H1 (cell line): ENCODE measurements at regions not wholly inside any gene's neighbourhood (a gene's known extent, or its start where the extent isn't known, plus 50 kb on each side); places are given as distances from the start of the nearest gene placed in this dataset.

Experiments
- CTCF ChIA-PET: fragments of 300-600 bp; sonication (Branson Sonifier 250); formaldehyde crosslinking; loops from one replicate; lab custom pipeline; 2021; ENCODE audit not compliant: partially characterized antibody; lab: Charles Lee
- POLR2A ChIA-PET: fragments of 300-600 bp; sonication (Branson Sonifier 250); formaldehyde crosslinking; loops from one replicate; lab custom pipeline; 2021; ENCODE audit warnings: inconsistent platforms; ENCODE audit not compliant: partially characterized antibody; lab: Charles Lee
- DNase-seq, 2 experiments: peaks; one replicate each; pipeline versions ENCODE4 v3.0.0 to v3.0.0-alpha.2; 2010 to 2022; ENCODE audit warnings: low spot score in 2 of 2, low read depth in 1 of 2, mixed read lengths in 1 of 2
- FAIRE-seq: peaks from 2 replicates; lab custom pipeline; 2011; peaks lifted over from hg19 to GRCh38; lab: Jason Lieb, UNC
- H2AFZ ChIP-seq: 2 replicates; pipeline ENCODE4 v1.8.1; 2012; ENCODE audit warnings: low read length, inconsistent platforms
- H2AK5ac ChIP-seq: 2 replicates; pipeline ENCODE4 v1.6.1; 2013; ENCODE audit warnings: low read depth, low read length
- H2BK120ac ChIP-seq: replicated peaks from 2 replicates; pipeline ENCODE3; 2013; ENCODE audit warnings: low read depth, low read length, inconsistent platforms
- H2BK12ac ChIP-seq: 2 replicates; pipeline ENCODE4 v1.6.1; 2013; ENCODE audit warnings: low read depth, low read length
- H2BK15ac ChIP-seq: 2 replicates; pipeline ENCODE4 v1.6.1; 2013; ENCODE audit warnings: low read length
- H2BK20ac ChIP-seq: 2 replicates; pipeline ENCODE4 v1.6.1; 2013; ENCODE audit warnings: low read length
- H2BK5ac ChIP-seq: 2 replicates; pipeline ENCODE4 v1.6.1; 2013; ENCODE audit warnings: low read depth, low read length
- H3K14ac ChIP-seq: 2 replicates; pipeline ENCODE4 v1.6.1; 2013; ENCODE audit warnings: inconsistent platforms; ENCODE audit not compliant: insufficient read length
- H3K18ac ChIP-seq: 2 replicates; pipeline ENCODE4 v1.6.1; 2013; ENCODE audit warnings: low read length; ENCODE audit errors: extremely low read depth
- H3K23ac ChIP-seq: 2 replicates; pipeline ENCODE4 v1.6.1; 2013; ENCODE audit warnings: inconsistent platforms; ENCODE audit not compliant: insufficient read length
- H3K23me2 ChIP-seq: 2 replicates; pipeline ENCODE4 v1.6.1; 2013; ENCODE audit warnings: low read depth, low read length
- H3K27ac ChIP-seq: 2 replicates; pipeline ENCODE4 v1.6.1; 2011; ENCODE audit warnings: low read depth, low read length, inconsistent platforms
- H3K27me3 ChIP-seq, 4 experiments: replicated peaks in 1 of 4; 1 replicate in 1 of 4; 2 replicates in 3 of 4; pipeline versions ENCODE4 v1.6.1 to v1.8.1; 2011 to 2013; ENCODE audit warnings: low read length in 3 of 4, mild to moderate bottlenecking in 3 of 4, inconsistent platforms in 2 of 4, mixed read lengths in 2 of 4, moderate library complexity in 1 of 4; ENCODE audit not compliant: control insufficient read depth in 3 of 4, insufficient read depth in 3 of 4; ENCODE audit errors: extremely low read depth in 1 of 4
- H3K36me3 ChIP-seq, 4 experiments: 2 replicates each; pipeline versions ENCODE4 v1.6.1 to v1.8.1; 2011 to 2013; ENCODE audit warnings: mild to moderate bottlenecking in 4 of 4, low read length in 3 of 4, moderate library complexity in 2 of 4, control low read depth in 1 of 4, inconsistent platforms in 1 of 4; ENCODE audit not compliant: insufficient read depth in 4 of 4, control insufficient read depth in 2 of 4
- H3K4ac ChIP-seq: replicated peaks from 2 replicates; pipeline ENCODE3; 2013; ENCODE audit warnings: low read length, low read depth, mixed read lengths, inconsistent platforms; ENCODE audit not compliant: insufficient read length
- H3K4me1 ChIP-seq, 4 experiments: replicated peaks in 1 of 4; 1 replicate in 1 of 4; 2 replicates in 3 of 4; pipeline versions ENCODE4 v1.6.1 to v1.8.1; 2011 to 2013; ENCODE audit warnings: low read length in 3 of 4, inconsistent platforms in 2 of 4, mixed read lengths in 1 of 4; ENCODE audit not compliant: insufficient read depth in 4 of 4, control insufficient read depth in 3 of 4
- H3K4me2 ChIP-seq, 2 experiments: 2 replicates each; pipeline versions ENCODE4 v1.6.1 to v1.8.1; 2011 to 2013; ENCODE audit warnings: low read depth in 2 of 2, low read length in 2 of 2, control low read depth in 1 of 2, inconsistent platforms in 1 of 2, mild to moderate bottlenecking in 1 of 2; ENCODE audit not compliant: insufficient read depth in 1 of 2
- H3K4me3 ChIP-seq, 4 experiments: fragments of 200-600, 300-600 bp in 1 of 4; sonication (generic), shearing (Covaris generic), sonication (Bioruptor Twin) in 1 of 4; 2 replicates each; pipeline versions ENCODE4 v1.5.1 to v1.8.1; 2011 to 2016; ENCODE audit warnings: low read length in 4 of 4, low read depth in 3 of 4, control low read depth in 2 of 4, inconsistent platforms in 2 of 4, mild to moderate bottlenecking in 2 of 4, mixed read lengths in 1 of 4, moderate library complexity in 1 of 4; ENCODE audit not compliant: insufficient read depth in 2 of 4; ENCODE audit errors: extremely low read depth in 1 of 4
- H3K56ac ChIP-seq: replicated peaks from 2 replicates; pipeline ENCODE3; 2013; ENCODE audit warnings: low read depth, mild to moderate bottlenecking, mixed read lengths, low read length, inconsistent platforms; ENCODE audit not compliant: insufficient read length
- H3K79me1 ChIP-seq: 2 replicates; pipeline ENCODE4 v1.6.1; 2013; ENCODE audit warnings: low read depth, low read length, control low read depth
- H3K79me2 ChIP-seq, 2 experiments: 2 replicates each; pipeline versions ENCODE4 v1.6.1 to v1.8.1; 2012 to 2013; ENCODE audit warnings: low read length in 2 of 2, mild to moderate bottlenecking in 2 of 2, inconsistent platforms in 1 of 2; ENCODE audit not compliant: insufficient read depth in 2 of 2, control insufficient read depth in 1 of 2
- H3K9ac ChIP-seq, 4 experiments: replicated peaks in 1 of 4; 1 replicate in 1 of 4; 2 replicates in 3 of 4; pipeline versions ENCODE4 v1.6.1 to v1.8.1; 2011 to 2013; ENCODE audit warnings: low read depth in 3 of 4, low read length in 3 of 4, control low read depth in 2 of 4, mild to moderate bottlenecking in 2 of 4, moderate library complexity in 2 of 4, inconsistent platforms in 1 of 4; ENCODE audit errors: extremely low read depth in 1 of 4
- H3K9me3 ChIP-seq, 2 experiments: 2 replicates each; pipeline versions ENCODE4 v1.6.1 to v1.8.1; 2012 to 2013; ENCODE audit warnings: mild to moderate bottlenecking in 2 of 2, moderate library complexity in 2 of 2, control low read depth in 1 of 2, inconsistent platforms in 1 of 2, low read depth in 1 of 2, low read length in 1 of 2, mixed read lengths in 1 of 2; ENCODE audit not compliant: insufficient read depth in 2 of 2
- H4K20me1 ChIP-seq, 2 experiments: replicated peaks in 1 of 2; 2 replicates each; pipeline versions ENCODE3 to v1.8.1; 2011 to 2013; ENCODE audit warnings: inconsistent platforms in 2 of 2, low read length in 2 of 2, mild to moderate bottlenecking in 1 of 2; ENCODE audit not compliant: insufficient read depth in 2 of 2, control insufficient read depth in 1 of 2
- H4K5ac ChIP-seq: 2 replicates; pipeline ENCODE4 v1.6.1; 2013; ENCODE audit warnings: low read length, low read depth, mixed read lengths, inconsistent platforms; ENCODE audit not compliant: insufficient read length
- H4K8ac ChIP-seq: 2 replicates; pipeline ENCODE4 v1.8.0; 2013; ENCODE audit warnings: mild to moderate bottlenecking, moderate library complexity, low read length, inconsistent platforms; ENCODE audit not compliant: insufficient read depth; ENCODE audit errors: extremely low read depth
- H4K91ac ChIP-seq: replicated peaks from 2 replicates; pipeline ENCODE3; 2013; ENCODE audit warnings: low read length, mixed read lengths, inconsistent platforms; ENCODE audit not compliant: insufficient read length
- BACH1 ChIP-seq: IDR thresholded peaks from 2 replicates; pipeline ENCODE4 v1.6.1; 2012; ENCODE audit warnings: low read length, improper control_type of control experiment
- BRCA1 ChIP-seq: IDR thresholded peaks from 2 replicates; pipeline ENCODE4 v1.6.1; 2012; ENCODE audit warnings: low read depth, low read length, improper control_type of control experiment
- CREB1 ChIP-seq: IDR thresholded peaks from 2 replicates; pipeline ENCODE4 v1.6.1; 2012; ENCODE audit warnings: inconsistent platforms
- FOSL1 ChIP-seq: IDR thresholded peaks from 2 replicates; pipeline ENCODE4 v1.6.1; 2011; ENCODE audit warnings: mild to moderate bottlenecking, low read depth, low read length, moderate library complexity; ENCODE audit not compliant: insufficient read depth
- KDM1A ChIP-seq: fragments of 200-600, 300-600 bp; sonication (generic); IDR thresholded peaks from 2 replicates; pipeline ENCODE4 v1.7.1; 2016; ENCODE audit warnings: mild to moderate bottlenecking, low read length, borderline replicate concordance
- POLR2A ChIP-seq, 2 experiments: IDR thresholded peaks; 1 replicate in 1 of 2; 2 replicates in 1 of 2; pipeline ENCODE4 v1.6.1; 2011; ENCODE audit warnings: low read depth in 2 of 2, low read length in 2 of 2, mild to moderate bottlenecking in 2 of 2; ENCODE audit errors: control extremely low read depth in 1 of 2
- POU5F1 ChIP-seq: IDR thresholded peaks from 2 replicates; pipeline ENCODE4 v1.6.1; 2011; ENCODE audit warnings: low read depth, mild to moderate bottlenecking, low read length, moderate library complexity
- RNF2 ChIP-seq: fragments of 200-900, 300-1000 bp; sonication (generic); IDR thresholded peaks from 2 replicates; pipeline ENCODE4 v1.7.1; 2016; ENCODE audit warnings: borderline replicate concordance, low read depth, mild to moderate bottlenecking, antibody characterized with exemption, low read length; ENCODE audit not compliant: poor library complexity, severe bottlenecking; ENCODE audit errors: missing control alignments
- SP2 ChIP-seq: IDR thresholded peaks from 2 replicates; pipeline ENCODE4 v1.6.1; 2012; ENCODE audit warnings: mild to moderate bottlenecking, low read length, inconsistent platforms
- TAF1 ChIP-seq: IDR thresholded peaks from 2 replicates; pipeline ENCODE4 v1.6.1; 2011; ENCODE audit warnings: mild to moderate bottlenecking, low read depth, low read length
- TBP ChIP-seq: IDR thresholded peaks from 2 replicates; pipeline ENCODE4 v1.6.1; 2011; ENCODE audit warnings: low read depth, low read length, improper control_type of control experiment
- TEAD4 ChIP-seq: IDR thresholded peaks from 2 replicates; pipeline ENCODE4 v1.6.1; 2012; ENCODE audit warnings: low read depth, low read length, inconsistent platforms, mixed read lengths
- WGBS, 2 experiments: shearing (Covaris generic) in 1 of 2; methylation state at CpG; one replicate each; pipeline versions ENCODE4 v1.1.6 to v1.1.7; 2013 to 2015; ENCODE audit warnings: low lambda C conversion rate in 2 of 2, mixed read lengths in 2 of 2, inconsistent platforms in 1 of 2, low coverage in 1 of 2, missing lambda C conversion rate in 1 of 2; ENCODE audit not compliant: insufficient replicate concordance in 2 of 2, insufficient coverage in 1 of 2, insufficient read length in 1 of 2; ENCODE audit errors: extremely low coverage in 1 of 2, missing lambda C conversion rate in 1 of 2; 5-methylcytosine and 5-hydroxymethylcytosine counted together

DNA sequence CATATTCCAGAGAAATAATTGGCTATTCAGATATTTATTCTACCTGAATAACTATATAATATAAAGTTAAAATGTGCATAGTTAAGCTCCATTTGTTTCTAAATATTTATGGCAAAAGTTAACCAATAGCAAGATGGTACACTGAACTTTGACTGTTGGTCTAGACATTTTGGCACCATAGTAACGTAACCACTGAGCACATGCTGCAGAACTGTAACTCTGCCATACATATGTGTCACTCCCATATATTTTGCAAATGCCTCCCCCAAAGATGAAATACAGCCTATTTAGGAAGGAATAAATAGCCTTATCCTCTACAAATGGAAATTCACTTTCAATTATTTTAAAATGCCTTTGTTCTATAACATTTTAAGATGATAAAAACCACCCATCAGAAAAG, 424.9 kb downstream of the CENPC start:
- DNase-seq = no peak
- Histone ChIP-seq H3K4me1 (no peaks in the 10 kb centered on the region), H3K9me3 (no peaks in the 10 kb centered on the region)
- TF ChIP-seq POLR2A (IDR thresholded peaks at IDR 0.05; ENCODE audit: control extremely low read depth in 1 of 2, low read depth in 2 of 2, low read length in 2 of 2) = no peak
- TF ChIP-seq RNF2 = no peak
- no peak for TF ChIP-seq CREB1
- no peak for TF ChIP-seq TBP
- no peak for TF ChIP-seq TEAD4
- no peak for TF ChIP-seq BRCA1
- no peak for TF ChIP-seq POU5F1
- no peak for TF ChIP-seq SP2
- no peak for TF ChIP-seq FOSL1
- TF ChIP-seq TAF1 = no peak
- no peak for TF ChIP-seq BACH1
- no peak for TF ChIP-seq KDM1A

More for the DNA sequence above, 424.9 kb downstream of the CENPC start:
- Histone ChIP-seq H2BK5ac (no peak overlapping the region), H2BK12ac (no peak overlapping the region), H2BK15ac (no peak overlapping the region), H3K36me3 (no peaks in the 10 kb centered on the region), H3K56ac (no peak overlapping the region), H3K4me3 (no peak overlapping the region), H2AFZ (no peak overlapping the region), H3K14ac (no peak overlapping the region), H3K23ac (no peak overlapping the region), H3K18ac (no peak overlapping the region), H2BK120ac (no peak overlapping the region), H3K4me2 (no peak overlapping the region), H4K8ac (no peak overlapping the region), H3K79me2 (no peaks in the 10 kb centered on the region), H3K27me3 (no peaks in the 10 kb centered on the region), H4K91ac (no peak overlapping the region), H3K27ac (no peak overlapping the region), H4K5ac (no peak overlapping the region), H3K4ac (no peak overlapping the region), H3K79me1 (no peaks in the 10 kb centered on the region), H3K9ac (no peak overlapping the region), H4K20me1 (no peaks in the 10 kb centered on the region), H2AK5ac (no peak overlapping the region), H3K23me2 (no peaks in the 10 kb centered on the region), H2BK20ac (no peak overlapping the region)
- WGBS, 2 experiments = 84% methylated on average over 1 of the region's 1 CpG; no CpG with 5 or more reads in 1 of the 2 experiments
- no peak for FAIRE-seq
- ChIA-PET CTCF (interaction anchor here (0.6 to 1.6 kb wide), 7 partner anchors 8 to 277 kb away, joined by 3 to 6 read pairs (median 3); no protein-coding TSS in a partner anchor), POLR2A (no interaction called here)
